ENCODE measurements at regions not wholly inside any gene's neighbourhood (a gene's known extent, or its start where the extent isn't known, plus 50 kb on each side); places are given as distances from the start of the nearest gene placed in this dataset.

GRCh38 chr9:21611891-21612290 lies 129.8 kb upstream of the IFNE start:
- no peaks in the 10 kb centered on the region for H3K27me3 ChIP-seq (ENCODE audit: control insufficient read depth in 4 of 4, insufficient read depth in 4 of 4, low read length in 3 of 4)
- no peak for DNase-seq (ENCODE audit: low spot score)
- no peaks in the 10 kb centered on the region for H3K9me3 ChIP-seq (ENCODE audit: control insufficient read depth in 4 of 4, low read length in 3 of 4)
- H3K9ac ChIP-seq (ENCODE audit: low read depth in 1 of 2, low read length in 2 of 2) = no peak overlapping the region
- TF ChIP-seq FOXA1 (IDR thresholded peaks at IDR 0.05) (no peak), EGR1 (IDR thresholded peaks at IDR 0.05; ENCODE audit: low read depth in 2 of 2) (no peak)
- H3K4me3 ChIP-seq (ENCODE audit: low read depth in 1 of 3, low read length in 3 of 3) = no peak overlapping the region
- H3K27ac ChIP-seq (ENCODE audit: low read depth in 1 of 2, low read length in 2 of 2) = no peak overlapping the region
- H3K36me3 ChIP-seq (ENCODE audit: control insufficient read depth in 4 of 4, insufficient read depth in 3 of 4, low read depth in 1 of 4, low read length in 3 of 4) = no peaks in the 10 kb centered on the region
- WGBS = 47% methylated on average over 1 of the region's 1 CpG
- H3K4me1 ChIP-seq (ENCODE audit: control insufficient read depth in 4 of 4, insufficient read depth in 4 of 4, low read length in 3 of 4) = no peaks in the 10 kb centered on the region

GRCh38 chr9:21615018-21615417 lies 132.9 kb upstream of the IFNE start:
- Histone ChIP-seq H3K4me3 (ENCODE audit: low read depth in 1 of 3, low read length in 3 of 3) (no peak overlapping the region), H3K9me3 (ENCODE audit: control insufficient read depth in 4 of 4, low read length in 3 of 4) (no peaks in the 10 kb centered on the region), H3K9ac (ENCODE audit: low read depth in 1 of 2, low read length in 2 of 2) (no peak overlapping the region), H3K36me3 (ENCODE audit: control insufficient read depth in 4 of 4, insufficient read depth in 3 of 4, low read depth in 1 of 4, low read length in 3 of 4) (no peaks in the 10 kb centered on the region), H3K27ac (ENCODE audit: low read depth in 1 of 2, low read length in 2 of 2) (no peak overlapping the region), H3K27me3 (ENCODE audit: control insufficient read depth in 4 of 4, insufficient read depth in 4 of 4, low read length in 3 of 4) (no peaks in the 10 kb centered on the region), H3K4me1 (ENCODE audit: control insufficient read depth in 4 of 4, insufficient read depth in 4 of 4, low read length in 3 of 4) (no peaks in the 10 kb centered on the region)
- 38% methylated on average over 1 of the region's 1 CpG for WGBS
- DNase-seq (ENCODE audit: low spot score) = no peak
- TF ChIP-seq TAF1 (conservative IDR thresholded peaks at IDR 0.05) = no peak
- TF ChIP-seq NR2F2 (IDR thresholded peaks at IDR 0.05) = no peak
- TF ChIP-seq GABPA (IDR thresholded peaks at IDR 0.05 in 1 of 2, conservative IDR thresholded peaks at IDR 0.05 in 1 of 2) = no peak
- TF ChIP-seq, protein P1, sequence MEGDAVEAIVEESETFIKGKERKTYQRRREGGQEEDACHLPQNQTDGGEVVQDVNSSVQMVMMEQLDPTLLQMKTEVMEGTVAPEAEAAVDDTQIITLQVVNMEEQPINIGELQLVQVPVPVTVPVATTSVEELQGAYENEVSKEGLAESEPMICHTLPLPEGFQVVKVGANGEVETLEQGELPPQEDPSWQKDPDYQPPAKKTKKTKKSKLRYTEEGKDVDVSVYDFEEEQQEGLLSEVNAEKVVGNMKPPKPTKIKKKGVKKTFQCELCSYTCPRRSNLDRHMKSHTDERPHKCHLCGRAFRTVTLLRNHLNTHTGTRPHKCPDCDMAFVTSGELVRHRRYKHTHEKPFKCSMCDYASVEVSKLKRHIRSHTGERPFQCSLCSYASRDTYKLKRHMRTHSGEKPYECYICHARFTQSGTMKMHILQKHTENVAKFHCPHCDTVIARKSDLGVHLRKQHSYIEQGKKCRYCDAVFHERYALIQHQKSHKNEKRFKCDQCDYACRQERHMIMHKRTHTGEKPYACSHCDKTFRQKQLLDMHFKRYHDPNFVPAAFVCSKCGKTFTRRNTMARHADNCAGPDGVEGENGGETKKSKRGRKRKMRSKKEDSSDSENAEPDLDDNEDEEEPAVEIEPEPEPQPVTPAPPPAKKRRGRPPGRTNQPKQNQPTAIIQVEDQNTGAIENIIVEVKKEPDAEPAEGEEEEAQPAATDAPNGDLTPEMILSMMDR (IDR thresholded peaks at IDR 0.05; ENCODE audit: low read depth, low read length, missing input control) = no peak
- TF ChIP-seq, protein P2, sequence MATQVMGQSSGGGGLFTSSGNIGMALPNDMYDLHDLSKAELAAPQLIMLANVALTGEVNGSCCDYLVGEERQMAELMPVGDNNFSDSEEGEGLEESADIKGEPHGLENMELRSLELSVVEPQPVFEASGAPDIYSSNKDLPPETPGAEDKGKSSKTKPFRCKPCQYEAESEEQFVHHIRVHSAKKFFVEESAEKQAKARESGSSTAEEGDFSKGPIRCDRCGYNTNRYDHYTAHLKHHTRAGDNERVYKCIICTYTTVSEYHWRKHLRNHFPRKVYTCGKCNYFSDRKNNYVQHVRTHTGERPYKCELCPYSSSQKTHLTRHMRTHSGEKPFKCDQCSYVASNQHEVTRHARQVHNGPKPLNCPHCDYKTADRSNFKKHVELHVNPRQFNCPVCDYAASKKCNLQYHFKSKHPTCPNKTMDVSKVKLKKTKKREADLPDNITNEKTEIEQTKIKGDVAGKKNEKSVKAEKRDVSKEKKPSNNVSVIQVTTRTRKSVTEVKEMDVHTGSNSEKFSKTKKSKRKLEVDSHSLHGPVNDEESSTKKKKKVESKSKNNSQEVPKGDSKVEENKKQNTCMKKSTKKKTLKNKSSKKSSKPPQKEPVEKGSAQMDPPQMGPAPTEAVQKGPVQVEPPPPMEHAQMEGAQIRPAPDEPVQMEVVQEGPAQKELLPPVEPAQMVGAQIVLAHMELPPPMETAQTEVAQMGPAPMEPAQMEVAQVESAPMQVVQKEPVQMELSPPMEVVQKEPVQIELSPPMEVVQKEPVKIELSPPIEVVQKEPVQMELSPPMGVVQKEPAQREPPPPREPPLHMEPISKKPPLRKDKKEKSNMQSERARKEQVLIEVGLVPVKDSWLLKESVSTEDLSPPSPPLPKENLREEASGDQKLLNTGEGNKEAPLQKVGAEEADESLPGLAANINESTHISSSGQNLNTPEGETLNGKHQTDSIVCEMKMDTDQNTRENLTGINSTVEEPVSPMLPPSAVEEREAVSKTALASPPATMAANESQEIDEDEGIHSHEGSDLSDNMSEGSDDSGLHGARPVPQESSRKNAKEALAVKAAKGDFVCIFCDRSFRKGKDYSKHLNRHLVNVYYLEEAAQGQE (IDR thresholded peaks at IDR 0.05) = no peak
- no peak for TF ChIP-seq RXRA (IDR thresholded peaks at IDR 0.05)
- no peak for TF ChIP-seq YY1 (IDR thresholded peaks at IDR 0.05)
- no peak for TF ChIP-seq HNF4A (conservative IDR thresholded peaks at IDR 0.05)
- TF ChIP-seq FOXA2 (IDR thresholded peaks at IDR 0.05) = no peak

GRCh38 chr9:21615446-21615845 lies 133.3 kb upstream of the IFNE start:
- TF ChIP-seq SP1 (IDR thresholded peaks at IDR 0.05) (no peak), FOXA2 (IDR thresholded peaks at IDR 0.05) (no peak), YY1 (IDR thresholded peaks at IDR 0.05) (no peak)
- Histone ChIP-seq H3K36me3 (ENCODE audit: control insufficient read depth in 4 of 4, insufficient read depth in 3 of 4, low read depth in 1 of 4, low read length in 3 of 4) (no peaks in the 10 kb centered on the region), H3K9ac (ENCODE audit: low read depth in 1 of 2, low read length in 2 of 2) (no peak overlapping the region), H3K4me3 (ENCODE audit: low read depth in 1 of 3, low read length in 3 of 3) (no peak overlapping the region), H3K27ac (ENCODE audit: low read depth in 1 of 2, low read length in 2 of 2) (no peak overlapping the region), H3K4me1 (ENCODE audit: control insufficient read depth in 4 of 4, insufficient read depth in 4 of 4, low read length in 3 of 4) (no peaks in the 10 kb centered on the region), H3K27me3 (ENCODE audit: control insufficient read depth in 4 of 4, insufficient read depth in 4 of 4, low read length in 3 of 4) (no peaks in the 10 kb centered on the region), H3K9me3 (ENCODE audit: control insufficient read depth in 4 of 4, low read length in 3 of 4) (no peaks in the 10 kb centered on the region)
- DNase-seq (ENCODE audit: low spot score) = no peak
- 70% methylated on average over 4 of the region's 4 CpGs for whole genome bisulfite sequencing

Measured in liver (tissue), 8 donors.